GM18505 (cell line): ENCODE measurements at regions not wholly inside any gene's neighbourhood (a gene's known extent, or its start where the extent isn't known, plus 50 kb on each side); places are given as distances from the start of the nearest gene placed in this dataset.

Experiments used
- ATAC-seq: cut with Tn5 transposase; IDR thresholded peaks from one replicate; pipeline ENCODE4 v1.9.1; 2021; ENCODE audit not compliant: unreplicated experiment
- POLR2A ChIP-seq: IDR thresholded peaks from 4 replicates; pipeline ENCODE4 v1.6.1; 2011; ENCODE audit warnings: borderline replicate concordance; ENCODE audit not compliant: insufficient read depth, insufficient read length; ENCODE audit errors: extremely low read depth

DNA sequence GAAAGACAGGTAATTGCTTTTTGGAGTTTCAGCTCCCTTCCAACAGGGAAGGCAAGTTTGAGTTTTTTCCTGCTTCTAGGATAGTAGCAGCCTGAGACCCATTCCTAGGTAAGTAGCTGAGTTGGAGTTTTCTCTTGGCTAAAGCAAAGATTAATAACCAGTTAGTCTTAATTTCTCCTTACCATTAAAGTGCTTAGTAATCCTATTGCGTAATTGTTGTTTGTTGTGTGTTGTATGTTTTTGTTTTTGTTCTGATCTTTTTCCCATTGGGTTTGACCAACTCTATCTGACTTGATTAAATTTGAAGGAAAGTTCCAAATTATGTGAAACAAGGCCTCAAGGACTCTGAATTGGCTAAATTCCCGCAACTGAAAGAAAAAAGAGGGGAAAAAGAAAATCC lies 83.5 kb downstream of the TBX22 start:
- no peak for ATAC-seq

DNA sequence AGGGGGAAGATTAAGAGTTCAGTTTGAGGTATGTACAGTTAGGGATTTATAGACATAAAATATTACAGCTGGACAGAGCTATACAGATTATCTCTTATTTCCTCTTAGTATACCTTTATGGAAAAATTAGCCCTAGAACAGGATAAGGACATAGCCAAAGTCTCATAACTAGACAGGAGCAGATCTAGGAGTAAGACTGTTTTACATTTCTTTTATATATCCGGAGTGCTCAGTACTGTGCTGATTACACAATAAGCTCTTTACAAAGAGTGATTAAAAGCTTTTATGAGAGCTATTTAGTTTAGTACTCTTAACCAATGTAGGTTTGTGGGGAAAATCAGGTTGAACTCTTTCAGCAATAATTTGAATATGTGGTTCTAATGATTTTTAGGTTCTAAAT lies 105.8 kb downstream of the TBX22 start:
- no peak for TF ChIP-seq POLR2A
- ATAC-seq: no peak

More for the DNA sequence above, 83.5 kb downstream of the TBX22 start:
- TF ChIP-seq POLR2A: no peak

DNA sequence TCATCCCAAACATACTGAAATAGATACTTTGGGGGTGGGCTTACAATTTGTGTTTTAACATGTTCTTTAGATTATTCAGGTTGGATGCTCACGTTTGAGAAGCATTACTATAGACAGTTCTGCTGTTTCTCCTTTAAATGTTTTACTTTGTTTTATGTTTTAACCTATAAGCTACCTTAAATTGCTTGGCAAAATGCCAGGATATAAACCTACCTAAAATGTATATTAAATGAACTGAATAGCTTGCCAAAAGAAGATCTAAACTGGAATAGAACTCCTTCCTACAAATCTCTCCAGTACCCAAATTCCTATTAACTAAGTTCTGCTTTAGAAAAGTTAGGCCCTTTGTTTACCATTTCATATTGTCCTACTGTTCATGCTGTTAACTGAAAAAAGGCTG lies 124.4 kb downstream of the TBX22 start:
- ATAC-seq: no peak
- TF ChIP-seq POLR2A: no peak

DNA sequence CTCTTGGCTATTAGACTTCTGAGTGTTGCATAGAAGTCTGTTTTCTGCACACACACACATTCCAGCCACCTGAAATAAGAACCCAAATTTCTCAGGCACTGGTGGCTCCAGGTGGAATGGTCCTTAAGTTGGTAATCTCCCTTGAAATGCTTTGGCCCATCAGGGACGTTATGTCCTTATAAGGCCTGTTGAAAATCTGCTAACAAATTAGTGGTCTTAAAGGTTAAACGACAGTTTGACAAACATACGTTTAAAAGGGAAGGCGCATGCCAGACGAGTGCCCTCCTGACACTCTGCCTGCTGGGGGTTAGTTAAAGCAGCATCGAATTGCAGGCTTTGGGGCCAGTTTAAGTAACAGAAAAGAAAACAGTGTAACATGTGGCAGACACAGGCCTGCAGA lies 125.0 kb downstream of the TBX22 start:
- no peak for TF ChIP-seq POLR2A
- ATAC-seq: no peak

DNA sequence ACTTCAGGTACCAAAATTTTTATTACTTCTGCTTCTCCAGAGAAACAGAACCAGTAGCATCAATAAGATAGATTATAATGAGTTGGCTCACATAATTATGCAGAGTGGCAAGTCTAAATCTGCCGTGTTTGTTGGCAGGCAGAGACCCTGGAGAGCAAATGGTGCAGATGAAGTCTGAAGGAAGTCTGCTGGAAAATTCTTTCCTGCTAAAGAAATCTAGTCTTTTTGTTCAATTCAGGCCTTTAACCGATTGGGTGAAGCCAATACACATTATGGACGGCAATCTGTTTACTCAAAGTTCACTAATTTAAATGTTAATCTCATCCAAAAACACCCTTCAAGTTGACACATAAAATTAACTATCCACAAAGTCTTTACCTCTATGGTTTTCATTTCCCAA lies 156.0 kb downstream of the TBX22 start:
- ATAC-seq: no peak

DNA sequence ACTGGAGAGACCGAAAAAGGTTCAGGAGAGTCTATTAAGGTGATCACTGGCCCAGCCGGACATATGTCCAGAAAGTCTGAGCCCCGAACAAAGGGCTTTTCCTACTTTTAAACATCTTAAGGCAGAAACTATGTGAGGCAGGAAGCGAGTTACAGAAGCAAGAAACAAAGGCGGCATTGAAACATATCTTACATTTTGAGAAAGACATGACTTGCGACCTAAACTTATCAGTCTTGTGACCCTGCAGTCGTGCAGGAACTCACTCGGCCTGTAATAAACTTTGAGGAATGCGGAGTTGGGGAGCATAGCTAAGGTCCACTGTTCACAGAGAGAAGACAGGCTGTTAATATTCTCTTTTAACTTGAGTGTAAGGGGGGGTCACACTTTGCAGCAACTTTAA lies 158.7 kb downstream of the TBX22 start:
- ATAC-seq: no peak
- no peak for TF ChIP-seq POLR2A

More for the DNA sequence above, 156.0 kb downstream of the TBX22 start:
- no peak for TF ChIP-seq POLR2A

DNA sequence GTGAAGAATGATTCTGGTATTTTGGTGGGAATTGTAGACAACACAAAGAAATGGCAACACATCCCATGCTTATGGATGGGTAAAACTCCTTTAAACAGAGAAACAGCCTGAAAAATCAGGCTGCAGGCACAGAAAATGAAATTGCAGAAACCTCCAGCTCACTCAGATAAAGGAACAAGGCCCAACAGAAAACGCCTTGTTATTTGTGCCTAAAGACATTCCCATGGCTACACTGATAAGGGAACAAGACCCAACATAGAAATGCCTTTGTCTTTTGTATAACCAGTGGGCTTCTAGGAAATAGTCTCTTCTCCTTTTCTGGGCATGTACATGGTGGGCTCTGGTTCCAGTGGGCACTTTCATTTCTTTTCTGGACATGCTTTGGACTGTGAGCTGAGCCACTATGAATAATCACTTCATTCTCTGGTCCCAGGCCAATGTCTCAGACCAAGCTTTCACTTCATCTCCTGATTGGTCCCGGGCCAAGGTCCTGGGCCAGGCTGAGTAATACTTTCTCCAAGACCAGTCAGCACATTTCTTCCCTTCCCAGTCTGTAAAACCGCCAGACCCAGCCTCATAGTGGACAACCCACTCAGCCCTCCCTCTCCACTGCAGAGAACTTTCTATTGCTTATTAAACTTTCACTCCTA lies 160.5 kb downstream of the TBX22 start:
- no peak for TF ChIP-seq POLR2A

DNA sequence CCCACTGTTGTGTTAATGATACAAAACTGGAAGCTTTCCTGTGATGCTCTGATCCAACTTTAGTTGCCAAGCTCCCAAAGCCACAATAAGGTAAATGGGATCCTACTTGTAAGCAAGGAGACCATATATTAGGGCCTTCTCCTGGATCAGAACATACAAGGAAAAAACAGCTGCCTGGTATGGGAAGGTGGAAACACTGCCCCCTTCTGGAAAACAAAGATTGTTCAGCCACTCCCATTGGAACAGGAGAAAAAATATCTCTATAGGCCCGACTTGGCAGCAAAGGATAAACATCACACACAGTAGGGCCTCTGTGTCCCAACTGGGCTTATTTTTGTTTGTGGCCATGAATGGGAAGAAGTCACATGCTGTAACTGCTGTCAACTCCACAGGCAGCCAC lies 166.5 kb downstream of the TBX22 start:
- ATAC-seq: no peak

More for the DNA sequence above, 160.5 kb downstream of the TBX22 start:
- ATAC-seq: no peak

DNA sequence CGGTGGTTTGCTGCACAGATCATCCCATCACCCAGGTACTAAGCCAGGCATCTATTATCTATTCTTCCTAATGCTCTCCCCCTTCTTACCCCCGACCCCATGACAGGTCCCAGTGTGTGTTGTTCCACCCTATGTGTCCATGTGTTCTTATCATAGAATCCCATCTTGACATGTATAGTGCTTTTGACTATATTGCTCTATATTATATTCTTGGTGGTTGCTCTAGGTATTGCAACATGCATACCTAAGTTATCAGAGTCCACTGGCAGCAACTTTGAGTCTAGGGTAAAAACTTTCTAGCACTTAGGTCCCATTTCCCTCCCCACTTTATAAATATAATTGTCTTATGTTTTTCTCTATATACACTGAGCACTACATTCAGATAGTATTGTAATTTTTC lies 170.3 kb downstream of the TBX22 start:
- TF ChIP-seq POLR2A: no peak
- no peak for ATAC-seq

More for the DNA sequence above, 166.5 kb downstream of the TBX22 start:
- TF ChIP-seq POLR2A: no peak

DNA sequence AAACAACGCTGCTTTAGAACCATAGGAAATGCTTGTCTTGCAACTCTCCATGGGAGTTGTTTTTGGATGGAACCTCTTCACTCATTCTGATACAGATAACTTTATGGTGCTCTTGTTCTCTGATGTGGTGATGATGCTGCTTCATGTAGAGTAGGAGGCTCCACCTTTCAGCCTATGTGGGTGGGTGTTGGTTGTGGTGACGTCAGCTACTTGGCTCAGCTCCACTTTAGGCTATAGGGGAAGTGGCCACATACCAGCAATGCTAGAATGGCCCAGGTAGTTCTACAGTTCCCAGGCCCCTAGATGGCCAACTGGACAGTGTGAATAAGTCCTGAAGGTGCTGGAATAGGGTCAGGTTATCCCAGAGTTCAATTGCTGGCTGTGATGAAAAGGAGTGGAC lies 192.1 kb downstream of the TBX22 start:
- no peak for TF ChIP-seq POLR2A
- ATAC-seq: no peak

DNA sequence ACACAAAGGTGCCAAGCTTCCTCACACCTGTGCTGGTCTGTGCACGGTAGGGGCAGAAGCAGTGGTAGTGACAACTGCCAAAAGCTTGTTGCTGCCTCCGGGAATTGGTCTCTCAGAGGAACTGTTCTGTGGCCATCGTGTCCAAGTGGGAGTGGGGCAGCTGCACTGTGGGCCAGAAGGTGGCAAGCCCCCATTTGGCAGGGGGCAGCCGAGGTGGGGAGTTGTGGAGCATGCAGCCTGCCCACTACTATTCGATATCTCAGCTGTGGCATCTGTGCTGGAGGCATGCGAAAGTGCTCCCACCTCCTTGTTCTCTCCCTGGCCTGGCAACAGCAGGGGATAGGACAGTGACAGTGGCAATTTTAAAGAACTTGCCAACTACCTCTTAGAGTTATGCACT lies 192.8 kb downstream of the TBX22 start:
- ATAC-seq: no peak

DNA sequence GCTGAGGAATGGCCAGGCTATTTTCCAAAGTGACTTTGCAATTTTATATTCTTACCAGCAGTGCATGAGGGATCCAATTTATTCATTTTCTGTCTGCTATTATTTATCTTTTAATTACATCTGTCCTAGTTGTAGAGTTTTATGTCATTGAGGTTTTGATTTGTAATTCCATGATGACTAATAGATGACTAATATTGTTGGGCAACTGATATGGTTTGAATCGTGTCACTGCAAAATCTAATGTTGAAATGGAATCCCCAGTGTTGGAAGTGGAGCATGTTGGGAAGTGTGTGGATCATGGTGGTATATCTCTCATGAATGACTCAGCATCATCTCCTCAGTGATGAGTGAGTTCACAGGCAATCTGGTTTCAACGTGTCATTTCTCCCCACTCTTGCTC lies 201.5 kb downstream of the TBX22 start:
- no peak for ATAC-seq
- no peak for TF ChIP-seq POLR2A

More for the DNA sequence above, 192.8 kb downstream of the TBX22 start:
- TF ChIP-seq POLR2A: no peak

DNA sequence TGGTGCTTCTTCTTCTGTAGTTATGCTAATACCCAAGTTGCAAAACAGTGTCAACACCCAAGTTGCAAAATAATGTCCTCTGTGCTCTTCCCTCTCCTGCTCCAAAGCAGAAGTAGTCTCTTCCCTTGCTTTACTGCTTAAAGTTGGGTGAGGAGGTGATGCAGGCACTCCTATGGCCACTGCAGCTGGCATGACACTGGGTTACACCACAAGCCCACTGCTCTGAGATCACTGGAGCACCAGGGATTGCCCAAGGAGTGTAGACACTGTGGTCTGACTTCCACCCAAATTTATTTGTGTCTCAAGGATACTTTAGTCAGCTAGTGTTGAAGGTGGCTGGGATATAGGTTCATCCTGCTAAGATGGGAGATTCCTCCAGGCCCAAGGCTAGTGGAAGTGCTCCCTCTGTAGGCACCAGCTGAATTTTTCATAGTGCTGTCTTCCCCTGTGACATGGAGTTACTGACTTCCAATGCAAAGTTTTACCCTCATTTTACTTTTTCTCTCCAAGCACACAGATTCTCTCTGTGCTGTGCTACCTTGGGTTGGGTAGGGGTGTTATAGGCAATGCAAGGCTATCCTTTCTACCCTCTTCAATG lies 196.2 kb upstream of the TENT5D start:
- TF ChIP-seq POLR2A: no peak

DNA sequence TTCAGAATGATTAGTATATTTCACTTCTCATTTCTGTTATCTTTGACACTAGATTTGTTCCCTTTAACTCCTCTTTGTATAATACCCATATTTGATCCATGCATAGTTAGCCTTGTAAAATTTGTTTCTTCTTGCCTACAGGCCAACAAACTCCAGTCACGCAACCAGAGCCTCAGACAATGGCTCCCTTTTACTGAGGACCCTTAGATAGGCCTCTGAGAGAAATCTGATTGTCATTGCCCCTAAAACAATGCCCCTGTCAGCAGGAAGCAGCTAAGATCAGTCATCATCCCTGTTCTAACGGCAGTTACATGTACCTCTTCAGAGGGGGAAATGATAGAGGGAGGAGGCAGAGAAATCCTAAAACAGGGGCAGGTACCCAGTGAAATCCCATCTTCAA lies 190.6 kb upstream of the TENT5D start:
- ATAC-seq: no peak
- no peak for TF ChIP-seq POLR2A

More for the DNA sequence above, 196.2 kb upstream of the TENT5D start:
- no peak for ATAC-seq
